Liver (tissue), 3 donors: ENCODE measurements at regions not wholly inside any gene's neighbourhood (a gene's known extent, or its start where the extent isn't known, plus 50 kb on each side); places are given as distances from the start of the nearest gene placed in this dataset.

Experiments
- CTCF ChIP-seq: fragments of 150-350 bp; IDR thresholded peaks from 2 replicates; pipeline ENCODE4 v1.5.1; 2017; ENCODE audit warnings: improper control_type of control experiment, low read depth, low read length; ENCODE audit not compliant: missing input control
- EGR1 ChIP-seq, 2 donors: IDR thresholded peaks; 2 replicates each; pipeline ENCODE4 v1.6.1; 2016 to 2018; ENCODE audit warnings: antibody characterized with exemption in 2 of 2, low read depth in 2 of 2
- FOXA1 ChIP-seq: IDR thresholded peaks from 2 replicates; pipeline ENCODE4 v1.6.1; 2016; ENCODE audit warnings: antibody characterized with exemption
- GABPA ChIP-seq, 2 donors: IDR thresholded peaks in 1 of 2; conservative IDR thresholded peaks in 1 of 2; 2 replicates each; pipeline ENCODE4 v1.6.1; 2016; ENCODE audit warnings: antibody characterized with exemption in 2 of 2, mild to moderate bottlenecking in 1 of 2, moderate library complexity in 1 of 2
- HNF4G ChIP-seq: IDR thresholded peaks from 2 replicates; pipeline ENCODE4 v1.6.1; 2016; ENCODE audit warnings: antibody characterized with exemption
- JUND ChIP-seq, 2 donors: IDR thresholded peaks; 2 replicates each; pipeline ENCODE4 v1.6.1; 2016; ENCODE audit warnings: antibody characterized with exemption in 2 of 2
- RXRA ChIP-seq, 2 donors: IDR thresholded peaks; 2 replicates each; pipeline ENCODE4 v1.6.1; 2017 to 2018; ENCODE audit warnings: antibody characterized with exemption in 2 of 2, mild to moderate bottlenecking in 1 of 2
- SP1 ChIP-seq: IDR thresholded peaks from 2 replicates; pipeline ENCODE4 v1.6.1; 2018; ENCODE audit warnings: antibody characterized with exemption, mild to moderate bottlenecking
- TAF1 ChIP-seq: conservative IDR thresholded peaks from 2 replicates; pipeline ENCODE4 v1.6.1; 2016; ENCODE audit warnings: antibody characterized with exemption, mild to moderate bottlenecking
- TF ChIP-seq, protein P1 (sequence below): IDR thresholded peaks from 2 replicates; pipeline ENCODE4 v1.6.1; 2016; ENCODE audit warnings: antibody characterized with exemption
- TF ChIP-seq, protein P2 (sequence below): IDR thresholded peaks from 2 replicates; pipeline ENCODE4 v1.6.1; 2016; ENCODE audit warnings: antibody characterized with exemption
- TF ChIP-seq, protein P3 (sequence below): IDR thresholded peaks from 2 replicates; pipeline ENCODE4 v1.6.1; 2016; ENCODE audit warnings: antibody characterized with exemption, mild to moderate bottlenecking
- donor health status: healthy.
- donor health status: healthy.

GRCh38 chr2:121160366-121160765, 124.6 kb downstream of the TFCP2L1 start:
- TF ChIP-seq CTCF (no peak), EGR1 (IDR thresholded peaks at IDR 0.05; ENCODE audit: low read depth in 2 of 2) (no peak), RXRA (IDR thresholded peaks at IDR 0.05) (no peak), GABPA (IDR thresholded peaks at IDR 0.05 in 1 of 2, conservative IDR thresholded peaks at IDR 0.05 in 1 of 2) (no peak), FOXA1 (no peak), SP1 (no peak), JUND (IDR thresholded peaks at IDR 0.05) (no peak), TAF1 (no peak), HNF4G (no peak)
- TF ChIP-seq, protein P1, sequence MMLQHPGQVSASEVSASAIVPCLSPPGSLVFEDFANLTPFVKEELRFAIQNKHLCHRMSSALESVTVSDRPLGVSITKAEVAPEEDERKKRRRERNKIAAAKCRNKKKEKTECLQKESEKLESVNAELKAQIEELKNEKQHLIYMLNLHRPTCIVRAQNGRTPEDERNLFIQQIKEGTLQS = no peak
- TF ChIP-seq, protein P2, sequence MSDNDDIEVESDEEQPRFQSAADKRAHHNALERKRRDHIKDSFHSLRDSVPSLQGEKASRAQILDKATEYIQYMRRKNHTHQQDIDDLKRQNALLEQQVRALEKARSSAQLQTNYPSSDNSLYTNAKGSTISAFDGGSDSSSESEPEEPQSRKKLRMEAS = no peak
- TF ChIP-seq, protein P3, sequence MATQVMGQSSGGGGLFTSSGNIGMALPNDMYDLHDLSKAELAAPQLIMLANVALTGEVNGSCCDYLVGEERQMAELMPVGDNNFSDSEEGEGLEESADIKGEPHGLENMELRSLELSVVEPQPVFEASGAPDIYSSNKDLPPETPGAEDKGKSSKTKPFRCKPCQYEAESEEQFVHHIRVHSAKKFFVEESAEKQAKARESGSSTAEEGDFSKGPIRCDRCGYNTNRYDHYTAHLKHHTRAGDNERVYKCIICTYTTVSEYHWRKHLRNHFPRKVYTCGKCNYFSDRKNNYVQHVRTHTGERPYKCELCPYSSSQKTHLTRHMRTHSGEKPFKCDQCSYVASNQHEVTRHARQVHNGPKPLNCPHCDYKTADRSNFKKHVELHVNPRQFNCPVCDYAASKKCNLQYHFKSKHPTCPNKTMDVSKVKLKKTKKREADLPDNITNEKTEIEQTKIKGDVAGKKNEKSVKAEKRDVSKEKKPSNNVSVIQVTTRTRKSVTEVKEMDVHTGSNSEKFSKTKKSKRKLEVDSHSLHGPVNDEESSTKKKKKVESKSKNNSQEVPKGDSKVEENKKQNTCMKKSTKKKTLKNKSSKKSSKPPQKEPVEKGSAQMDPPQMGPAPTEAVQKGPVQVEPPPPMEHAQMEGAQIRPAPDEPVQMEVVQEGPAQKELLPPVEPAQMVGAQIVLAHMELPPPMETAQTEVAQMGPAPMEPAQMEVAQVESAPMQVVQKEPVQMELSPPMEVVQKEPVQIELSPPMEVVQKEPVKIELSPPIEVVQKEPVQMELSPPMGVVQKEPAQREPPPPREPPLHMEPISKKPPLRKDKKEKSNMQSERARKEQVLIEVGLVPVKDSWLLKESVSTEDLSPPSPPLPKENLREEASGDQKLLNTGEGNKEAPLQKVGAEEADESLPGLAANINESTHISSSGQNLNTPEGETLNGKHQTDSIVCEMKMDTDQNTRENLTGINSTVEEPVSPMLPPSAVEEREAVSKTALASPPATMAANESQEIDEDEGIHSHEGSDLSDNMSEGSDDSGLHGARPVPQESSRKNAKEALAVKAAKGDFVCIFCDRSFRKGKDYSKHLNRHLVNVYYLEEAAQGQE = no peak
